GM12864 (cell line): ENCODE measurements at regions not wholly inside any gene's neighbourhood (a gene's known extent, or its start where the extent isn't known, plus 50 kb on each side); places are given as distances from the start of the nearest gene placed in this dataset.

Experiments used
- DNase-seq: peaks from one replicate; pipeline ENCODE4 v3.0.0-alpha.2; 2011; ENCODE audit warnings: low read depth
- H3K4me3 ChIP-seq: 2 replicates; pipeline ENCODE4 v1.5.1; 2011; ENCODE audit warnings: mild to moderate bottlenecking, low read depth, low read length, control low read depth
- CTCF ChIP-seq: IDR thresholded peaks from 2 replicates; pipeline ENCODE4 v1.5.1; 2011; ENCODE audit warnings: low read depth, mild to moderate bottlenecking, moderate library complexity, low read length, control low read depth, inconsistent platforms; ENCODE audit errors: missing control alignments

GRCh38 chr10:25114036-25114411 is 60.8 kb upstream of the GPR158 start:
- no peak overlapping the region for H3K4me3 ChIP-seq
- no peak for TF ChIP-seq CTCF
- DNase-seq: no peak

GRCh38 chr10:25117757-25118156 is 57.0 kb upstream of the GPR158 start:
- no peak overlapping the region for H3K4me3 ChIP-seq
- DNase-seq: no peak
- TF ChIP-seq CTCF: no peak

GRCh38 chr10:25120188-25120587 is 54.6 kb upstream of the GPR158 start:
- TF ChIP-seq CTCF: no peak
- no peak for DNase-seq
- H3K4me3 ChIP-seq: no peak overlapping the region
